ENCODE measurements at regions not wholly inside any gene's neighbourhood (a gene's known extent, or its start where the extent isn't known, plus 50 kb on each side); places are given as distances from the start of the nearest gene placed in this dataset.

DNA sequence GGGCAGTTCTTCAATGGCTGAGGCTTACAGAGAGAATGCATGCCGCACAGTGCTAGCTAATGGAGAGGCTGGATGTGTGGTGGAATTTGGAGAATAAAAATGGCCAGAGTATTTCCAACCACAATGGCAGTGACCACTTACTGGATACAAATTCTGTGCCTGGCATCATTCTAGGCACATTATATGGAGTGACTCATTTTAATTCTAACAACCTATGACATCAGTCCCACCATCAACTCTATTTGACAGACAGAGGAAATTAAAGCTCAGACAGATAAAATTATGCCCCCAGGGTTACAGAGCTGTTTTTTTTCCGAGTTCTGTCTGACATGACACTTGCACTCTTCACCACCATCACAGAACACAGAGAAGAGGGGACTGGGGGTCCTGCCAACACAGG, 105.6 kb upstream of the IL12B start:
- TF ChIP-seq, protein P1, sequence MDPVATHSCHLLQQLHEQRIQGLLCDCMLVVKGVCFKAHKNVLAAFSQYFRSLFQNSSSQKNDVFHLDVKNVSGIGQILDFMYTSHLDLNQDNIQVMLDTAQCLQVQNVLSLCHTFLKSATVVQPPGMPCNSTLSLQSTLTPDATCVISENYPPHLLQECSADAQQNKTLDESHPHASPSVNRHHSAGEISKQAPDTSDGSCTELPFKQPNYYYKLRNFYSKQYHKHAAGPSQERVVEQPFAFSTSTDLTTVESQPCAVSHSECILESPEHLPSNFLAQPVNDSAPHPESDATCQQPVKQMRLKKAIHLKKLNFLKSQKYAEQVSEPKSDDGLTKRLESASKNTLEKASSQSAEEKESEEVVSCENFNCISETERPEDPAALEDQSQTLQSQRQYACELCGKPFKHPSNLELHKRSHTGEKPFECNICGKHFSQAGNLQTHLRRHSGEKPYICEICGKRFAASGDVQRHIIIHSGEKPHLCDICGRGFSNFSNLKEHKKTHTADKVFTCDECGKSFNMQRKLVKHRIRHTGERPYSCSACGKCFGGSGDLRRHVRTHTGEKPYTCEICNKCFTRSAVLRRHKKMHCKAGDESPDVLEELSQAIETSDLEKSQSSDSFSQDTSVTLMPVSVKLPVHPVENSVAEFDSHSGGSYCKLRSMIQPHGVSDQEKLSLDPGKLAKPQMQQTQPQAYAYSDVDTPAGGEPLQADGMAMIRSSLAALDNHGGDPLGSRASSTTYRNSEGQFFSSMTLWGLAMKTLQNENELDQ (CRISPR knock-in tag; IDR thresholded peaks at IDR 0.05; ENCODE audit: borderline replicate concordance), result no peak
- TF ChIP-seq ARNT (IDR thresholded peaks at IDR 0.05), result no peak
- no peak for TF ChIP-seq MAFK (IDR thresholded peaks at IDR 0.05; ENCODE audit: low read length)
- TF ChIP-seq ZZZ3 (IDR thresholded peaks at IDR 0.05), result no peak
- no peak for TF ChIP-seq MTA1 (IDR thresholded peaks at IDR 0.05; ENCODE audit: borderline replicate concordance)
- TF ChIP-seq, protein P2, sequence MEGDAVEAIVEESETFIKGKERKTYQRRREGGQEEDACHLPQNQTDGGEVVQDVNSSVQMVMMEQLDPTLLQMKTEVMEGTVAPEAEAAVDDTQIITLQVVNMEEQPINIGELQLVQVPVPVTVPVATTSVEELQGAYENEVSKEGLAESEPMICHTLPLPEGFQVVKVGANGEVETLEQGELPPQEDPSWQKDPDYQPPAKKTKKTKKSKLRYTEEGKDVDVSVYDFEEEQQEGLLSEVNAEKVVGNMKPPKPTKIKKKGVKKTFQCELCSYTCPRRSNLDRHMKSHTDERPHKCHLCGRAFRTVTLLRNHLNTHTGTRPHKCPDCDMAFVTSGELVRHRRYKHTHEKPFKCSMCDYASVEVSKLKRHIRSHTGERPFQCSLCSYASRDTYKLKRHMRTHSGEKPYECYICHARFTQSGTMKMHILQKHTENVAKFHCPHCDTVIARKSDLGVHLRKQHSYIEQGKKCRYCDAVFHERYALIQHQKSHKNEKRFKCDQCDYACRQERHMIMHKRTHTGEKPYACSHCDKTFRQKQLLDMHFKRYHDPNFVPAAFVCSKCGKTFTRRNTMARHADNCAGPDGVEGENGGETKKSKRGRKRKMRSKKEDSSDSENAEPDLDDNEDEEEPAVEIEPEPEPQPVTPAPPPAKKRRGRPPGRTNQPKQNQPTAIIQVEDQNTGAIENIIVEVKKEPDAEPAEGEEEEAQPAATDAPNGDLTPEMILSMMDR (IDR thresholded peaks at IDR 0.05 in 2 of 3, conservative IDR thresholded peaks at IDR 0.05 in 1 of 3; ENCODE audit: insufficient read depth in 2 of 3, low read depth in 1 of 3, low read length in 3 of 3), result no peak
- no peak for TF ChIP-seq ZNF133 (CRISPR knock-in tag; IDR thresholded peaks at IDR 0.05)
- no peak for TF ChIP-seq SNRNP70 (optimal IDR thresholded peaks at IDR 0.05; ENCODE audit: low read depth, low read length)
